ENCODE measurements at regions not wholly inside any gene's neighbourhood (a gene's known extent, or its start where the extent isn't known, plus 50 kb on each side); places are given as distances from the start of the nearest gene placed in this dataset.

GRCh38 chr3:76733073-76733759, 306.7 kb upstream of the ROBO2 start:
- DNase-seq (ENCODE audit: insufficient read length) (no peak), FAIRE-seq (no peak)
- TF ChIP-seq POLR2A (IDR thresholded peaks at IDR 0.05; ENCODE audit: low read depth, low read length), result no peak
- TF ChIP-seq TAF1 (IDR thresholded peaks at IDR 0.05; ENCODE audit: borderline replicate concordance, low read depth, low read length), result no peak
- no peak for TF ChIP-seq POLR2AphosphoS5 (IDR thresholded peaks at IDR 0.05; ENCODE audit: low read depth, low read length)

- no peak for FAIRE-seq
- TF ChIP-seq POLR2AphosphoS5 (IDR thresholded peaks at IDR 0.05; ENCODE audit: low read depth, low read length), result no peak
- DNase-seq (ENCODE audit: insufficient read length), result no peak
These were observed 304.7 kb upstream of the ROBO2 start for GRCh38 chr3:76735152-76735551.

GRCh38 chr3:76753599-76753998, 286.3 kb upstream of the ROBO2 start:
- FAIRE-seq (no peak), DNase-seq (ENCODE audit: insufficient read length) (no peak)
- TF ChIP-seq TAF1 (IDR thresholded peaks at IDR 0.05; ENCODE audit: borderline replicate concordance, low read depth, low read length) (no peak), POLR2AphosphoS5 (IDR thresholded peaks at IDR 0.05; ENCODE audit: low read depth, low read length) (no peak), POLR2A (IDR thresholded peaks at IDR 0.05; ENCODE audit: low read depth, low read length) (no peak)

GRCh38 chr3:76754247-76754646, 285.7 kb upstream of the ROBO2 start:
- TF ChIP-seq TAF1 (IDR thresholded peaks at IDR 0.05; ENCODE audit: borderline replicate concordance, low read depth, low read length), result no peak
- no peak for TF ChIP-seq POLR2A (IDR thresholded peaks at IDR 0.05; ENCODE audit: low read depth, low read length)
- TF ChIP-seq POLR2AphosphoS5 (IDR thresholded peaks at IDR 0.05; ENCODE audit: low read depth, low read length), result no peak
- no peak for DNase-seq (ENCODE audit: insufficient read length)
- FAIRE-seq, result no peak

GRCh38 chr3:76756577-76756976, 283.3 kb upstream of the ROBO2 start:
- FAIRE-seq (no peak), DNase-seq (ENCODE audit: insufficient read length) (no peak)
- TF ChIP-seq POLR2A (IDR thresholded peaks at IDR 0.05; ENCODE audit: low read depth, low read length) (no peak), TAF1 (IDR thresholded peaks at IDR 0.05; ENCODE audit: borderline replicate concordance, low read depth, low read length) (no peak), POLR2AphosphoS5 (IDR thresholded peaks at IDR 0.05; ENCODE audit: low read depth, low read length) (no peak)

- TF ChIP-seq POLR2AphosphoS5 (IDR thresholded peaks at IDR 0.05; ENCODE audit: low read depth, low read length) (no peak), TAF1 (IDR thresholded peaks at IDR 0.05; ENCODE audit: borderline replicate concordance, low read depth, low read length) (no peak), POLR2A (IDR thresholded peaks at IDR 0.05; ENCODE audit: low read depth, low read length) (no peak)
- DNase-seq (ENCODE audit: insufficient read length) (no peak), FAIRE-seq (no peak)
These were observed 279.6 kb upstream of the ROBO2 start for GRCh38 chr3:76760336-76760735.

- no peak for FAIRE-seq
- no peak for DNase-seq (ENCODE audit: insufficient read length)
- no peak for TF ChIP-seq TAF1 (IDR thresholded peaks at IDR 0.05; ENCODE audit: borderline replicate concordance, low read depth, low read length)
- no peak for TF ChIP-seq POLR2AphosphoS5 (IDR thresholded peaks at IDR 0.05; ENCODE audit: low read depth, low read length)
- no peak for TF ChIP-seq POLR2A (IDR thresholded peaks at IDR 0.05; ENCODE audit: low read depth, low read length)
These were observed 274.4 kb upstream of the ROBO2 start for GRCh38 chr3:76765511-76765910.

- no peak for FAIRE-seq
- TF ChIP-seq POLR2AphosphoS5 (IDR thresholded peaks at IDR 0.05; ENCODE audit: low read depth, low read length), result no peak
- TF ChIP-seq TAF1 (IDR thresholded peaks at IDR 0.05; ENCODE audit: borderline replicate concordance, low read depth, low read length), result no peak
- no peak for TF ChIP-seq POLR2A (IDR thresholded peaks at IDR 0.05; ENCODE audit: low read depth, low read length)
- no peak for DNase-seq (ENCODE audit: insufficient read length)
These were observed 271.0 kb upstream of the ROBO2 start for GRCh38 chr3:76768912-76769311.

GRCh38 chr3:76776927-76777326, 263.0 kb upstream of the ROBO2 start:
- TF ChIP-seq TAF1 (IDR thresholded peaks at IDR 0.05; ENCODE audit: borderline replicate concordance, low read depth, low read length) (no peak), POLR2AphosphoS5 (IDR thresholded peaks at IDR 0.05; ENCODE audit: low read depth, low read length) (no peak), POLR2A (IDR thresholded peaks at IDR 0.05; ENCODE audit: low read depth, low read length) (no peak)
- no peak for FAIRE-seq
- DNase-seq (ENCODE audit: insufficient read length), result no peak

GRCh38 chr3:76788206-76788605, 251.7 kb upstream of the ROBO2 start:
- no peak for TF ChIP-seq POLR2AphosphoS5 (IDR thresholded peaks at IDR 0.05; ENCODE audit: low read depth, low read length)
- TF ChIP-seq POLR2A (IDR thresholded peaks at IDR 0.05; ENCODE audit: low read depth, low read length), result no peak
- no peak for TF ChIP-seq TAF1 (IDR thresholded peaks at IDR 0.05; ENCODE audit: borderline replicate concordance, low read depth, low read length)

GRCh38 chr3:76789237-76789636, 250.7 kb upstream of the ROBO2 start:
- no peak for FAIRE-seq
- TF ChIP-seq TAF1 (IDR thresholded peaks at IDR 0.05; ENCODE audit: borderline replicate concordance, low read depth, low read length) (no peak), POLR2A (IDR thresholded peaks at IDR 0.05; ENCODE audit: low read depth, low read length) (no peak), POLR2AphosphoS5 (IDR thresholded peaks at IDR 0.05; ENCODE audit: low read depth, low read length) (no peak)
- DNase-seq (ENCODE audit: insufficient read length), result no peak

More at GRCh38 chr3:76788206-76788605, 251.7 kb upstream of the ROBO2 start:
- no peak for FAIRE-seq
- no peak for DNase-seq (ENCODE audit: insufficient read length)

- FAIRE-seq (no peak), DNase-seq (ENCODE audit: insufficient read length) (no peak)
- no peak for TF ChIP-seq TAF1 (IDR thresholded peaks at IDR 0.05; ENCODE audit: borderline replicate concordance, low read depth, low read length)
- TF ChIP-seq POLR2AphosphoS5 (IDR thresholded peaks at IDR 0.05; ENCODE audit: low read depth, low read length), result no peak
- TF ChIP-seq POLR2A (IDR thresholded peaks at IDR 0.05; ENCODE audit: low read depth, low read length), result no peak
These were observed 228.5 kb upstream of the ROBO2 start for GRCh38 chr3:76811418-76811817.

Data from GM12892 (cell line).